Effector CD8-positive, alpha-beta T cell (primary cell): ENCODE measurements at regions not wholly inside any gene's neighbourhood (a gene's known extent, or its start where the extent isn't known, plus 50 kb on each side); places are given as distances from the start of the nearest gene placed in this dataset.

Experiments
- DNase-seq: peaks from one replicate; lab custom pipeline; 2025; lab: John Stamatoyannopoulos, UW

DNA sequence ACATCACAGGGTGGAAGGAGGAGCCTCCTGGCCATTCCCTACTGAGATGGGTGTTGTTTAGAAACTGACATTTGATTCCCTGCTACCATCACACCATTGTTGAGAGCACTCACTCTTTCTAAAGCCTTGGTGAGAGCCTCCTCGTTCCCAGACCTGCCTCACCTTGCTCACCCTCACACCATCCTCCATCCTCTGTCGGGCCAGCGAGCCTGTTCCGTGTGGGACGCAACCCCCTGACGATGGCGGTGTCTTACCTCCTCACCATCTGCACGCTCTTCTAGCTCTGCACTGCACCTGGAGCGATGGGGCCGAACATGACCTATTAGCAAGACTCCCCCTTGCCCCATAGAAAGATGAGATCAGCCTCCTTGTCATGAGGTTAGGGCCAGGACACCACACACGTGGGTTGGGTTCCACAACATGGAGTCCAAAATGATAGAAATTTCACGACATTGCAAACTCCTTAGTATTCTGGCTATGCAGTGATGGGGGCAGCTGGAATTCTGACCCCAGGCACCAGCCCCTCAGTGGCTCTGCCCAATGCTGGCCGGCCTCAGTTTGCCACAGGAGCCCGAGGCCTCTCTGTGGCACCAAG lies 1017.9 kb downstream of the TBC1D22A start:
- no peak for DNase-seq

DNA sequence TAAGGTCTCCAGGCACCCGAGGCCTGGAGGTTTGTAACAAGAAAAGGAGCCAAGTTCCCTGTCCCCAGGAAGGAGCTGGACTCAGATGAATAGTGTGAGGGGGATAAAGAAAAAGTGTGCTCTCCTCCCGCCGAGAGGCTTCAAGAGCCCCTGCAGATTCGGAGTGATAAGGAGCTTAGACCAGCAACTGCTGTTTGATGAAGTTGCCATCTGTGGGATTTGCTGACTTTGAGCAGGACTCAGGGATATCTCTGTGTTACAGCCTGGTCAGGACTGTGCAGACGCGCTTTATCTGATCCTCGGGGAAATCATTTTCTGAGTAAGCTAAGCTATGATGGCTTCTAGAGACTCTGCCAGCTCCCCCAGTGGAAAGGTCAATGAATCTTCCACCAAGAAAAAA lies 1017.0 kb downstream of the TBC1D22A start:
- no peak for DNase-seq

DNA sequence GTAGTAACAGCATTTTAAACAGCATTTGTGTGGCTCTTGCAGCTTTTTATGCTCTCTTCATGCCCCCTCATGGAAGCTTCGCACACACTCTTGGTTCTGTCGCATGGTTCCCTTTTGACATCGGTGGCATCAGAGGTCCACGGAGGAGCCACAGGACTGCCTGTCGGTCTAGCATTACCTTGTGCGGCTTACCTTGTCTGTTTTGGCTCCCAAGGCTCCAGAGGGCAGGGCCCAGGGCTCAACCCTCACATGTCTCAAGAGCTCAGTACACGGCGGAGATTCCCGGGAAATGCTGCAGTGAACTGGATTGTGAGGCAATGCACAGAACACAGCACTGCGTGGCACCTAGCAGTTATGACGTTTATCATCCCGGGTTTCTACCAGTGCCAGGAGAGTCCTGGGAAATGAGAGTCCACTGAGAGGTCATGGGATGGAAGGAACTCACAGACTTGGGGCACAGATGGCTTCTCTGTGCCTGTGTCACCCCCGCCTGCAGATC lies 1015.8 kb downstream of the TBC1D22A start:
- DNase-seq, result no peak

DNA sequence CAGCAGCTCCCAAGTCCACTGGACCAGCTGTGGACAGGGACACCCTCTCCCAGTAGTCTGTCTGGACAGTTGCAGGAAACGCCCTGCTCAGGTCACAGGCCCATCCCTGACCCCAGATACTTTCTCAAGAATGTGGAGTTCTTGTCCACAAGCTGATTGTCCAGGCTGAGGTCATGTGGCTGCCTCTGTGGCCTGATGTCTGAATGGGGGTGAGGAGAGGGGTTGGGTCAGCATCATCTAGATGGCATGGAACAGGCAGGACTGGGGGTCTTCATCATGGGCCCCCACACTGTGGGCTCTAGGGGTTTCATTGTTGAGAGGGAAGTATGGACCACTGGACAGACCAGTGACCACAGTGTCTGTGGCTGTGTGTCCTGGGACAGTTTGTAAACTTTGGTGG lies 1015.0 kb downstream of the TBC1D22A start:
- DNase-seq, result no peak

DNA sequence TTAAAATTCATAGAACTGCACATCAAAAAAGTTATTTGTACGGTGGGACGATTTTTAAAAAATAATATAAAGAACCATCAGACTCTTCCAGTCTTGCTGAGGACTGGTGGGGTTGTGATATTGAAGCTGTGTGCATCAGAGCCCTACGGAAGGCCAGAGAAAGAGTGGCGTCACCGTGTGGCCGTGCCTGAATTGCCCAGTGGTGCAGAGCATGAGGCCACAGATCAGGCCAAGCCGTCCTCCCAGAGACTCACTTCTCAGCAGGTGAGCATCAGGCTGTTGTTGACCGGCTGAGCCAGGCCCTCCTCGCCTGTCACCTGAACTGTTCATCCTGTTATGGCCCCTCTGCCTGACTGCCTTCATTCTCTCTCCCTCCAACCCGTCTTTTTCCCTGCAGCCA lies 1013.9 kb downstream of the TBC1D22A start:
- no peak for DNase-seq

DNA sequence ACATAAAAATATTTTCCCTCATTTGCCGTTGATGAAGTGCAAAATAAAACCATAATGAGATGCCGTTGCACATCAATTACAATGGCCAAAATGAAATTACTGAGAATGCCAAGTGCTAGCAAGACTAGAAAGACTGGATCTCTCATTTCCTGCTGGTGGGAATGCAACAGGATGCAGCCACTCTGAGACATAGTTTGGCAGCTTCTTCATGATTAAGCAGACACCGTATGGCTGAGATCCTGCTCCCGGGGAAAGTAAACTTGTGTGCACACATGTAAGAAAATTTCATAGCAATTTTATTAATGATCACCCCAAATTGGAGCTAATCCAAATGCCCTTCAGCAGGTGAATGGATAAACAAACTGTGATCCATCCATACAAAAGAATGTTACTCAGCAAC lies 1013.2 kb downstream of the TBC1D22A start:
- no peak for DNase-seq

DNA sequence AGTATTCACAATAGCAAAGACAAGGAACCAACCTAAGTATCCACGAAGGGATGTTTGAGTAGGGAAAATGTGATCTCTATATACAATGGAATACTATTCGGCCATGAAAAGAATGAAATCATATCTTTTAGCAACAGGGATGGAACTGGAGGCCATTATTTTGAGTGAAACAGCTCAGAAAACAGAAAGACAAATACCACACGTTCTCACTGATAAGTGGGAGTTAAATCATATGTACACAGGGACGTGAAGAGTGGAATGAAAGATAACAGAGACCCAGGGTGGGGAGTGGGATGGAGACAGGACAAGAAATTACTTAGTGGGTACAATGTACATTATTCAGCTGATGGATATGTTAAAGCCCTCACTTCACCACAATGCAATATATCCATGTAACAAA lies 1012.7 kb downstream of the TBC1D22A start:
- DNase-seq, result no peak

DNA sequence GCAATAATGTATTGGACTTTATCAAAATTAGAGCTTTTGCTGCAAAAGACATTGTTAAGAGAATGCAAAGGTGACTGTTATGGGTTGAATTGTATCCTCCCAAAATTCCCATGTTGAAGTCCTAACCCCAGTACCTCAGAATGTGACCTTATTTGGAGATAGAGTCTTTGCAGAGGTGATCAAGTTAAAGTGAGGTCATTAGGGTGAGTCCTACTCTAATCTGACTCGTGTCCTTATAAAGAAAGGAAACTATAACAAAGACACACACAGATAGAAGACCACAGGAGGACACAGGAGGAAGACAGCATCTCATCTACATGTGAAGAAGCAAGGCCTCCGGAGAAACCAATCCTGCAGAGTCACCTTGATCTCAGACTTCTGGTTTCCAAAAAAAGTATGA lies 1011.2 kb downstream of the TBC1D22A start:
- DNase-seq, result no peak

DNA sequence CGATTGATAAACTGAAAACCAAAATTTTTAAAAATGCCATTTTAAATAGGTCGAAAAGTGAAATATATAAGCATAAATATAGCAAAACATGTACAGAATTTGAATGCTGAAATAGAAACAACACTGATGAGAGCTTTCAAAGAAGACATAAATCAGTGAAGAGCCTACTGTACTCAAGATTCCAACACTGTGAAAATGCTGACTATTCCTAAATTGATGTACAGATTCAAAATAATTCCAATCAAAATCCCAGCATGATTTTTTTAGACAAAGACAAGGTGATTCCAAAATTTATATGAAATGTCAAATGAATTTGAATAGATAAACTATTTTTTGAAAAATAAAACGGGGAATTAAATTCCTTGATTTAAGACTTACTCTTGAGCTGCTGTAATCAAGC lies 1010.4 kb downstream of the TBC1D22A start:
- DNase-seq, result no peak

DNA sequence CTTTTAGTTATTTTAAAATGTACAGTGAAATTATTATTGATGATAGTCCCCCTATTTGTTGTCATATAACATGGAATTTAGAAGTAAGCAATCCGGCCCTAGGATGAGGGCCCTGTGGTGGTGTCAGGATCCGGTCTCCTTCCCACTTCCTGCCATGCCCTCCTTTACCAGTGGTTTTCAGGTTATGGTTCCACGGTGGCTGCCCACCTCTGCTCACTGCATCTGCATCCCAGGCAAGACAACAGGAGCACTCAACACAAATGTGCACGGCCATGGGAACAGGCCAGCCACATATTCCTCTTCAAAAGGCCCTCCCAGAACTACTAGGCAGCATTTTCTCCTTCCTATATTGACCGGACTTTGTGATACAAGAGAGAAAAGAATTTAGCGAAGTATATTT lies 1007.2 kb downstream of the TBC1D22A start:
- DNase-seq, result no peak

DNA sequence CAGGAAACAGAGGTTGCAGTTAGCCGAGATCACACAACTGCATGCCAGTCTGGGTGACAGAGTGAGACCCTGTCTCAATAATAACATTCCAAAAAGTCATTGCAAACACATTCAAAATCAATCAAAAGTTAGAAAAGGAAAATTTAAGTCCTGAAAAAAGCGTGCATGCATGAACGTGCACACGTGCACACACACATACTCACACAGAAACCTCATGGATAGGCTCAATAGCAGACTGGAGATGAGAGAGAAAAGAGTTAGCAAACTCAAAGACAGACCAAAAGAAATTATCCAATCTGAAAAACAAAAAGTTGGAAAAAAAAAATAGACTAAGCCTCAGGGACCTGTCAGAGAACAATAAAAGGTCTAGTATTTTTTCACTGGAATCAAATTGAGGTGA lies 1005.6 kb downstream of the TBC1D22A start:
- no peak for DNase-seq

DNA sequence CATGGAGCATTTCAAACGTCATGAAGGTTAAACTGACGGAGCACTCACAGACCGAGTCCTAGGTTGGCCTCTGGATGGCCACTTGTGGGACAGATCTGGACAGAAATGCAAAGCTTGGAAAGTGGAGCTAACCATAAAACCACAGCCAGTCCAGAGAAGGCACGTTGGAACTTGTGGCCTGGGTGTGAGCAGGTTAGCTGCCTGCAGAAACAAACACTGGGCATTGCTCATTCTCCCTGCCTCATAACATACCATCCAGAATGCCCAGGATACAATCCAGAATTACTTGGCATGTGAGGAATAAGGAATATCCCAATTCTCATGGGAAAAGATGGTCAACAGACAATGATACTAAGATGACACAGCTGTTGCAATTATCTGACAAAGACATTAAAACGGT lies 1005.0 kb downstream of the TBC1D22A start:
- DNase-seq, result no peak

DNA sequence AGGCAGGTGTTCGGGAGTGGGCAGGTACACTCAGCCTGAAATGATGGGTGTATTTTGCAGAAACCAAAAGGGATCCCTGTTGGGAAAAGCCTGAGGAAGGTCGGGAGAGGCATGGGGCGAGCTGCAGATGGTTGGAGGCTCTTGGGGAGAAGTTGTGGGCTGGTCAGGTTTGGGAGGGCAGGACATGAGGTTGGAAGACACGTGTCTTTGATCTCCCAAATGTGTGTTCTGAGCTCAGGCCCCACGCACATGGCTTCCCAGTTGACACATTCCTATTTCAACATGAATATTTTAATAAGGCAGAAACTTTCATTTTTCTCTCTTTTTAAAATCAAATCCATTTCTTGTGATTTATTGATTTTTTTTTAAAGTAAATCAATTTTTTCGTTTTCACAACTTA lies 1003.3 kb downstream of the TBC1D22A start:
- no peak for DNase-seq

DNA sequence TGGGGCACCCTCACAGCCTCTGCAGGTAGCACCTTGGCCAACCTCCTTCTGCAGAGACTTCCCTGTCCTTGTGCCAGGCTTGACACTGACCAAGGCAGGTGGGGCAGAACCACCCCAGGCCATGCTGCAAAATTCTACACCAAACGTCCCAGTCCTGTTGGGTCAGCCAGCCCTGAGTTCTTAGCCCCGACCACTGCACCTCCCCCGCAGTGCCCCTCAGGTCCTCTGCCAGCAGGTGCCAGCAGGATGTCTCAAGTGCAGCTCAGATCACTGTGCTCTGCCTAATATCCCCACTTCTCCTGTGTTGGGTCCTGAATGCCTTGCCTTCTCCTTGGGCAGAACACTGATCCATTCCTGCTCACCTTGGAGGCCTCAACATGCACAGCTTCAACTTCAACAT lies 999.7 kb downstream of the TBC1D22A start:
- DNase-seq, result no peak

DNA sequence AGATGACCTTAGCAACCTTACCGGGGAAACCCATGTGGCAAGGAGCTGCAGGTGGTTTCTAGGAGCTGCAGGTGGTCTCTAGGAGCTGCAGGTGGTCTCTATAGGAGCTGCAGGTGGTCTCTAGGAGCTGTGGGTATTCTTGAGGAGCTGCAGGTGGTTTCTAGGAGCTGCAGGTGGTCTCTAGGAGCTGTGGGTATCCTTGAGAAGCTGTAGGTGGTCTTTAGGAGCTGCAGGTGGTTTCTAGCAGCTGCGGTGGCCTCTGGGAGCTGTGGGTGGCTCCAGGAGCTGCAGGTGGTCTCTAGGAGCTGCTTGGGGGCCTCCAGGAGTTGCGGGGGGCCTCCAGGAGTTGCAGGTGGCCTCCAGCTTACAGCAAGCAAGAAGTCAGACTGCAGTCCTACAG lies 997.5 kb downstream of the TBC1D22A start:
- DNase-seq, result no peak

DNA sequence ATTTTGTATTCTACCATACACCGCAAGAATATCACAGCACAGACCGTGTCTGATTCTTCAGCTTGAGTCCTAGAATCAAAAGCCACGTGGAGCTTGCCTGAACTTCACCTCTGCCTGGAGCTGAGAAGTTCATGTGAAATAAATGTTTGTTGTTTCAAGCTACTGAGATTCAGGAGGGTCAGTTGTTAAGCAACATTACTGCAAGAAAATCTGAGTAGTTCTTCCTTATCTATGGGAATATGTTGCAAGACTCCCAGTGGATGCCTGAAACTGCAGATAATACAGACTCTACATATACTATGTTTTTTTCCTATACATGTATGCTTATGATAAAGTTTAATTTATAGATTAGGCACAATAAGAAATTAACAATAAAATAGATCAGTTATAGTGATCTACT lies 995.3 kb downstream of the TBC1D22A start:
- DNase-seq, result no peak

DNA sequence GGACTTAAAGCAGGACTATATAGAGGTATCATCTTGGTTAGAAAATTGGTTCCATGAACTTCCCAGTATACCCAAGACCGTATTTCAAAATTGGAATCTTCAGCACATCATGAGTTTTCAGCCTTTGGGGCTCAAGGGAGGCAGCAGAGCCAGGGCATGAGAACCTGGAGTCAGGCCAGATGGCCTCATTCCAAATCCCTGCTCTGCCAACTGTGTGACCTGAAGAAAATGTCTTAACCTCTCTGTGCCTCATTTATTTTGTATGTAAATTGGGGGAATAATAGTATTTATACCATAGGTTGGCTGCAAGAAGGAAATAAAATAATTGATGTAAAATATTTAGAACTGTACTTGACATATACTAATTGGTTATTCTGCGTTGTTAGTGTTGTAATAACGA lies 987.6 kb downstream of the TBC1D22A start:
- DNase-seq, result no peak

DNA sequence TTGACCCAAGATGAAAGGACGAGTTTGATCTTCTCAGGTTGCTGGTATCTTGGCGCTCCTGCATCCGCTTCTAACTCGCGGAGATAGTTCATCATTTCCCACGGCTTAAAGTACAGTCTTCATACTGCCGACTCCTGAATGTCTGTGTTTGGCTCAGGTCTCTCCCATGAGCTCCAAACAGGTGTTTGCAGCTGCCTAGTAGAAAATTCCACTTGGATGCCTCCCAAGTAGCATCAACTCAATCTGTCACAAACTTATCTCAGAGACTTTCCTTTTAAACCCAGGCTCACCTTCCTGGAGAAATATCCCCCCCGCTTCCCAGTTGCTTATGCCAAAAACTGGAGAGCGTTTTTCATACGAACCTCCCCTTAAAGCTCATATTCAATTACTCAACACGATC lies 986.5 kb downstream of the TBC1D22A start:
- no peak for DNase-seq

DNA sequence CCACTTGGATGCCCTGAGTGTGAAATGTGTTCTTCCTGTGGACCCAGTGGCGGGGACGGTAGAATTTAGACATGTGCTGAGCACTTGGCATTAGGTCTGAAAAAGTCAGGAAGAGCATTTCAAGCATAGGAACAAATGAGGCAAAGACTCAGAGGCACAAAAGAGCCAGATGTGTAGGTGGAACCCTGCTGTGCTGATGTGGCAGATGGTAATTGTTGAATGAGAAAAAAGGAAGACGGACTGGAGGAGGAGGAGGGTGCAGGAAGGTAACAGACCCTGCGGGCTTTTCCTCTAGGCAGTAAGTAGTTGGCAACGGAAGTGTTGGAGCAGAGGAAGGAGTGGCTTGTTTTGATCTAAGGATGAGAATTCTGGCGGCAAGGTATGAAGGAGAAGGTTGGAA lies 985.8 kb downstream of the TBC1D22A start:
- DNase-seq, result no peak

DNA sequence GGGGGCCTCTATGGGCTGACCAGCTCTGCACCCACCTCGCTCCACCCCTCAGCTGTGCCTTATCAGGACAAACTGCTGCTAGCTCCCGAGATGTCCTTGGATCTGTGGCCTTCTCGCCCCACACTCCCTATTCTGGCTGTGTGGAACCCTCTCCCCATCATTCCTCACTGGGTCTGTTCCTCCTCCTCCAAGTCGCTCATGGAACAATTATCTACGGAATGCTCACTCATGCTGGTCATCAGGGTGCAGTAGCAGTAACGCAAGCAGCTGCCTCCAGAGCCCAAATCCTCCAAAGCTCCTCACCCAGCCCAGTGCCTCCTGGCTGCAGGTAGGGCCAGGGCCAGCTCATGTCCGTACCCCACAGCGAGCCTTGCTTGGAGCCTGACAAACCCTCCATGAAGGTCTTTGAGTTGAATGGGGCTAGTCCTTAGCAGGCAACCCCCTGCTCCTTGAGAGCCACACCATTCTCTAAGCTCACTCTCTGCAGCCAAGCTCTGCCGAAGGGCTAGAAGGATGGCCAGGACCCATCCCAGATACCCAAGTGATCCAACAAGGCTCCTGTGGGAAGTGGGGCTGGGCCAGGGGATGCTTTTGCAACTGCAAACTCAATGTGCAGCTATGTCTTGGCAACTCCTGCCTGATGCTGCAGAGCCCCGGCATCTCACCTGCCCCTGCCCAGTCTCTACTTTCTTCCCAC lies 977.8 kb downstream of the TBC1D22A start:
- no peak for DNase-seq

DNA sequence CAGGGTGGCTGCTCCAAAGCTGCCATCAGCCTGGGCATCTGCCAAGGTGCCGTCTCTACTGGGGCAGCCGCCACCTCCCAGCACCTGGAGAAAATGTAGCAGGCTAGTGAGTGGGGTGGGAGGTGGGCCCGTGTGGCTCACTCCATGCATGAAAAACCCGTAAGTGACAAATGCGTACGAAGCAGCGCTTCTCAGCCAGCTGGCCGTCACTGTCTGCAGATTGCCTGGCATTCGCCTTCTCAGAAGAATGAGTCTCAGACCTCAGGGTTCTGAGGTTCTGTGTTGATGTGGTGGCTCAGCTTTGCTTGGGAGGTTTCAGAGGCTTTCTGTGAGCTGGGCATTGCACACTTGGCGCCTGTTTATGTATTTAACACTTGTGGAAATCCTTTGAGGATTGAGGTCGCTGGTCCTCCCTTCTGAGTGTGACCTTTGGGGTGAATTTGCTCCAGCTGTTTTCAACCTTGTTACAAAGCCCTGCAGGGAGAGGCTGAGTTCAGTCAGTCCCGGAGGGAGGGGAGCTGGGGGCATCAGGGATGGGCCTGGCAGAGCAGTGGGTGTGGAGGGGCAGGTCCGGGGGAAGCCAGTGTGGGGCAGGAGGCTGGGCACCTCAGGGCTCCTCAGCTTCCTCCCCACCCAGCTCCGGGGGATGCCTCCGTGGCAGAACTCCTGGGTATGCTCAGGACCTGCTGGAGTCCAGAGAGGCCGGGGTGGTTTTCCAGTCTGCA lies 977.0 kb downstream of the TBC1D22A start:
- no peak for DNase-seq

DNA sequence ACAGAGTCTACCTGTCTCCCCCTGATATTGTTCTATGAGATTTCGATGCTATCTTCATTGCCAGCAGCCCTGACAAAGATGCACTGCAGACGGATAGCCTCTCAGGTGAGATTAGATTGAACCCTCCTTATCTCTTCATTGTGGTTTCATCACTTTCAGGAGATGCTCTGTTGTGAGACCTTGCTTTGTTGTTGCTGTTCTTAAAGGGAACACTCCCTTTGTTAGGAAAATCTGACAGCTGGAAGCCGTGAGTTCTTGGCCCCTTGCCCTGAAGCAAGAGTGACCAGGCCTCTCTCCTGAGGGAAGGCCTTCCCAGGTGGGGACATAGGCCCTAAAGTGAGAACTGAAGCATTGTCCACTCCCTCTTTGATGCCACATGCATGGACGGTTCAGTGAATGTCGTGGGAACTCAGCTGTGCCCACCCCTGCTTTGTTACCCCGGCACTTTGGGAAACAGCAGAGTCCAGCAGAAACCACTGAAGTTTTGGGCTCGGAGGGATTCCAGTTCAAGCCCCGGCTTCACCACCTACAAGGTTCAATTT lies 976.1 kb downstream of the TBC1D22A start:
- DNase-seq, result no peak
